ENCODE measurements at regions not wholly inside any gene's neighbourhood (a gene's known extent, or its start where the extent isn't known, plus 50 kb on each side); places are given as distances from the start of the nearest gene placed in this dataset.

- DNase-seq = no peak
Measured at GRCh38 chr11:86726118-86726753, 53.8 kb upstream of the ME3 start.

GRCh38 chr11:86724137-86724536 lies 51.7 kb upstream of the ME3 start:
- no peak for DNase-seq

GRCh38 chr11:86723281-86723680 lies 50.9 kb upstream of the ME3 start:
- no peak for DNase-seq

- no peak for DNase-seq
Measured at GRCh38 chr11:86722748-86723147, 50.3 kb upstream of the ME3 start.
